ENCODE measurements at regions not wholly inside any gene's neighbourhood (a gene's known extent, or its start where the extent isn't known, plus 50 kb on each side); places are given as distances from the start of the nearest gene placed in this dataset.

- 38 to 53% methylated on average over 2 of the region's 2 CpGs for WGBS, 2 donors
- no peaks in the 10 kb centered on the region for H3K27me3 ChIP-seq
- H3K27ac ChIP-seq = no peak overlapping the region
- intact Hi-C loops (cut with DNase I) = no loop called here
- no peak overlapping the region for H3K4me3 ChIP-seq
- DNase-seq = no peak
- no peak for ATAC-seq
- no peaks in the 10 kb centered on the region for H3K36me3 ChIP-seq (replicated peaks in 1 of 2; ENCODE audit: insufficient read depth in 1 of 2, low read depth in 2 of 2)
- no peaks in the 10 kb centered on the region for H3K4me1 ChIP-seq
- H3K9me3 ChIP-seq = no peaks in the 10 kb centered on the region
- TF ChIP-seq POLR2A (IDR thresholded peaks at IDR 0.05) = no peak
Measured at GRCh38 chr13:103833294-103833852, 767.2 kb upstream of the SLC10A2 start.

GRCh38 chr13:103815619-103816018 lies 749.4 kb upstream of the SLC10A2 start:
- Histone ChIP-seq H3K4me3 (no peak overlapping the region), H3K9me3 (no peaks in the 10 kb centered on the region), H3K4me1 (no peaks in the 10 kb centered on the region), H3K27me3 (no peaks in the 10 kb centered on the region), H3K36me3 (replicated peaks in 1 of 2; ENCODE audit: insufficient read depth in 1 of 2, low read depth in 2 of 2) (no peaks in the 10 kb centered on the region), H3K27ac (no peak overlapping the region)
- DNase-seq (no peak), ATAC-seq (no peak)
- 68 to 75% methylated on average over 4 of the region's 4 CpGs for WGBS, 2 donors
- TF ChIP-seq CTCF (IDR thresholded peaks at IDR 0.05) = no peak
- no peak for TF ChIP-seq POLR2A (IDR thresholded peaks at IDR 0.05)
- intact Hi-C loops (cut with DNase I) = no loop called here

- Histone ChIP-seq H3K27me3 (no peaks in the 10 kb centered on the region), H3K4me3 (no peak overlapping the region), H3K4me1 (no peaks in the 10 kb centered on the region), H3K9me3 (no peaks in the 10 kb centered on the region), H3K27ac (no peak overlapping the region), H3K36me3 (replicated peaks in 1 of 2; ENCODE audit: insufficient read depth in 1 of 2, low read depth in 2 of 2) (no peaks in the 10 kb centered on the region)
- DNase-seq = no peak
- WGBS, 2 donors = 58 to 61% methylated on average over 5 of the region's 5 CpGs
- TF ChIP-seq POLR2A (IDR thresholded peaks at IDR 0.05) (no peak), CTCF (IDR thresholded peaks at IDR 0.05) (no peak)
- intact Hi-C loops (cut with DNase I) = no loop called here
- no peak for ATAC-seq
Measured at GRCh38 chr13:103812971-103813370, 746.8 kb upstream of the SLC10A2 start.

GRCh38 chr13:103812558-103812957 lies 746.3 kb upstream of the SLC10A2 start:
- Histone ChIP-seq H3K4me1 (no peaks in the 10 kb centered on the region), H3K4me3 (no peak overlapping the region), H3K9me3 (no peaks in the 10 kb centered on the region), H3K27ac (no peak overlapping the region), H3K36me3 (replicated peaks in 1 of 2; ENCODE audit: insufficient read depth in 1 of 2, low read depth in 2 of 2) (no peaks in the 10 kb centered on the region), H3K27me3 (no peaks in the 10 kb centered on the region)
- ATAC-seq (no peak), DNase-seq (no peak)
- WGBS, 2 donors = 61 to 64% methylated on average over 4 of the region's 4 CpGs
- TF ChIP-seq CTCF (IDR thresholded peaks at IDR 0.05) (no peak), POLR2A (IDR thresholded peaks at IDR 0.05) (no peak)
- intact Hi-C loops (cut with DNase I) = no loop called here

- no peak for ATAC-seq
- 79 to 81% methylated on average over 3 of the region's 3 CpGs for WGBS, 2 donors
Measured at GRCh38 chr13:103810026-103810425, 743.8 kb upstream of the SLC10A2 start.

More at GRCh38 chr13:103810026-103810425, 743.8 kb upstream of the SLC10A2 start:
- TF ChIP-seq CTCF (IDR thresholded peaks at IDR 0.05) (no peak), POLR2A (IDR thresholded peaks at IDR 0.05) (no peak)
- Histone ChIP-seq H3K27ac (no peak overlapping the region), H3K27me3 (no peaks in the 10 kb centered on the region), H3K4me3 (no peak overlapping the region), H3K36me3 (replicated peaks in 1 of 2; ENCODE audit: insufficient read depth in 1 of 2, low read depth in 2 of 2) (no peaks in the 10 kb centered on the region), H3K9me3 (no peaks in the 10 kb centered on the region), H3K4me1 (no peaks in the 10 kb centered on the region)
- no peak for DNase-seq
- intact Hi-C loops (cut with DNase I) = no loop called here
